CD8-positive, alpha-beta memory T cell (primary cell): ENCODE measurements at regions not wholly inside any gene's neighbourhood (a gene's known extent, or its start where the extent isn't known, plus 50 kb on each side); places are given as distances from the start of the nearest gene placed in this dataset.

Experiments
- CTCF ChIA-PET: fragments of 350-600 bp; sonication (Branson Sonifier 250); formaldehyde crosslinking; loops from one replicate; lab custom pipeline; 2021; ENCODE audit warnings: antibody characterized with exemption; lab: Charles Lee
- POLR2A ChIA-PET: fragments of 350-600 bp; sonication (Branson Sonifier 250); formaldehyde crosslinking; loops from one replicate; lab custom pipeline; 2021; ENCODE audit warnings: antibody characterized with exemption; lab: Charles Lee
- DNase-seq, 5 donors: peaks; one replicate each; pipeline versions ENCODE4 v3.0.0 to v3.0.0-alpha.2; 2020 to 2022; ENCODE audit warnings: mixed read lengths in 1 of 5
- H3K27ac ChIP-seq: one replicate; pipeline ENCODE4 v1.7.0; 2013; ENCODE audit warnings: low read depth, mild to moderate bottlenecking, low read length, moderate library complexity
- H3K27me3 ChIP-seq: 2 replicates; pipeline ENCODE4 v1.7.0; 2013; ENCODE audit warnings: low read length, mild to moderate bottlenecking; ENCODE audit not compliant: insufficient read depth, poor library complexity, severe bottlenecking
- H3K36me3 ChIP-seq: 2 replicates; pipeline ENCODE4 v1.7.0; 2013; ENCODE audit warnings: mild to moderate bottlenecking, low read length, moderate library complexity; ENCODE audit not compliant: insufficient read depth
- H3K4me1 ChIP-seq: 2 replicates; pipeline ENCODE4 v1.7.0; 2013; ENCODE audit warnings: mild to moderate bottlenecking, low read length, moderate library complexity; ENCODE audit not compliant: insufficient read depth
- H3K4me3 ChIP-seq: 2 replicates; pipeline ENCODE4 v1.7.0; 2013; ENCODE audit warnings: mild to moderate bottlenecking, low read length
- H3K9me3 ChIP-seq: 2 replicates; pipeline ENCODE4 v1.7.0; 2013; ENCODE audit warnings: mild to moderate bottlenecking, low read length
- H3K27ac Mint-ChIP-seq, 8 donors: one replicate each; pipeline ENCODE4 v1.8.0; 2020 to 2021; ENCODE audit warnings: mixed read lengths in 8 of 8, mild to moderate bottlenecking in 6 of 8, inconsistent platforms in 3 of 8, moderate library complexity in 3 of 8
- H3K27me3 Mint-ChIP-seq, 2 donors: one replicate each; pipeline ENCODE4 v1.8.0; 2020 to 2021; ENCODE audit warnings: mixed read lengths in 2 of 2, mild to moderate bottlenecking in 1 of 2, moderate library complexity in 1 of 2
- H3K36me3 Mint-ChIP-seq, 3 donors: one replicate each; pipeline ENCODE4 v1.8.0; 2020 to 2021; ENCODE audit warnings: mixed read lengths in 3 of 3, inconsistent platforms in 1 of 3, mild to moderate bottlenecking in 1 of 3
- H3K4me1 Mint-ChIP-seq, 3 donors: one replicate each; pipeline ENCODE4 v1.8.0; 2020 to 2021; ENCODE audit warnings: mixed read lengths in 3 of 3, inconsistent platforms in 1 of 3, mild to moderate bottlenecking in 1 of 3
- H3K4me3 Mint-ChIP-seq, 7 donors: one replicate each; pipeline ENCODE4 v1.8.0; 2020 to 2021; ENCODE audit warnings: mixed read lengths in 7 of 7, mild to moderate bottlenecking in 6 of 7, moderate library complexity in 4 of 7, inconsistent platforms in 2 of 7
- H3K9me3 Mint-ChIP-seq, 5 donors: one replicate each; pipeline ENCODE4 v1.8.0; 2020 to 2022; ENCODE audit warnings: mixed read lengths in 5 of 5, mild to moderate bottlenecking in 3 of 5, moderate library complexity in 2 of 5, inconsistent platforms in 1 of 5

DNA sequence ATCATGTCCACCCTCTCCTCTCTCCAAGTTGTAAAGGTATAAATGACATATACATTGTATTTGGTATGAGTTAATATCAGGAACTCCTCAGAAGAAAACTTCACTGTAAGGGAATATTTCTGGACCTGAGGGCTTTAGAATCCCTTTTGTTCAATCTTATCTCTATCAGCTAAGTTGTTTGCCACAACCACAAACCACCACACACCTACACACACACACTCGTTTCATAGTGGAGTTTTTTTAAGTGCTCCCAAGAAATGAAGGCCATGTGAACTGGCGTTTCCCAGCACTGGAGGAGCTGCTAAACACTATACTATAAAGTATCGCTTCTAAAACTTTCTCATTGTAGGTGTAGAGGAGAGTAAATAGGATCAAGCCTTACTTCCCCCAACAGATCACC is 64.8 kb upstream of the GHITM start:
- no peak overlapping the region for H3K27ac ChIP-seq
- Mint-ChIP-seq H3K36me3 (no peaks in the 10 kb centered on the region), H3K9me3 (peaks cover 0 to 4% (median 0%) of the 10 kb centered on the region in 5 donors), H3K4me1 (no peaks in the 10 kb centered on the region), H3K27me3 (peaks cover 4 to 5% of the 10 kb centered on the region in 2 donors), H3K27ac (no peak overlapping the region), H3K4me3 (no peak overlapping the region)
- POLR2A ChIA-PET: no interaction called here
- H3K4me1 ChIP-seq: no peaks in the 10 kb centered on the region
- no peak for DNase-seq
- CTCF ChIA-PET: no interaction called here
- H3K27me3 ChIP-seq: no peaks in the 10 kb centered on the region
- no peaks in the 10 kb centered on the region for H3K36me3 ChIP-seq
- H3K4me3 ChIP-seq: no peak overlapping the region
- no peaks in the 10 kb centered on the region for H3K9me3 ChIP-seq

DNA sequence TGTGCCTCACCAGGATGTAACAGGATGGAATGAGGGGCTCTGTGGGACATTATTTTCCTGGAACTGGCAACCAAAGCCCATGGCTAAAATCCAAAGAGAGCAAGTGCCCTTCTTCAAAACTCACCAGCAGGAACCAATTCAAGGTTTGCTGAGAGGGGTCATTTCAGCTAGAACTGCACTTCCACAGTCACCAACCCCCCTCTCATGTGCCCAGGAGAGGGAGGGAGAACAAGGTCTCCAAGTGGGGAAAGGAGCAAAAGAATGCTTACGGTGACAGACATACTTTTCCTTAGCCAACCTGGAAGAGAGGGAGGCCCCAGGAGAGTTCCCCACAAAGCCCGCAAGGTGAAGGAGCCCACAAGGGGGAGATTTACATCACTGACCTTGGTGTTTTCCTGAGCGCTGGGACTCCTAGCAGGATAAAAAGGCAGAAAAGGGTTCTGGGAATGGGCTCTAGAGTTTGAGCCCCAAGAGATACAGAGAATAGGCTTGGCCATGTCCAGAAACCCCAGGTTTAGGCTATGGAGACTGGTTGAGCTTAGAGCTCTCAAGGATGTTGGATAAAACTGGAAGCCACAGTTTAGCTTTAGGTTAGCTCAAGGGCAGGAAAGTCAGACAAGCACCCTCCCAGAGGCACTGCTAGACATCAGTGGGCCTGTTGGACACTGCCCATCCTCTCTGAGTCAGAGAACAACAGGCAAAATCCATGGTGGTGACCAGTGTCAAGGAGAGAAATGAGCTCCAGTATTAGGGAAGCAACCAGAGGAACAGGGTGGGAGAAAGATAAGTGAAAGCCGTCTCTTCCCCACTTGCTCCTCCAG is 63.9 kb upstream of the GHITM start:
- no peak overlapping the region for H3K27ac ChIP-seq
- H3K4me1 ChIP-seq: no peaks in the 10 kb centered on the region
- no peak for DNase-seq
- no peaks in the 10 kb centered on the region for H3K36me3 ChIP-seq
- no peaks in the 10 kb centered on the region for H3K27me3 ChIP-seq
- POLR2A ChIA-PET: no interaction called here
- H3K27ac Mint-ChIP-seq: no peak overlapping the region
- H3K9me3 Mint-ChIP-seq: no peaks in the 10 kb centered on the region
- no peak overlapping the region for H3K4me3 Mint-ChIP-seq
- H3K9me3 ChIP-seq: no peaks in the 10 kb centered on the region
- H3K4me1 Mint-ChIP-seq: no peaks in the 10 kb centered on the region
- H3K36me3 Mint-ChIP-seq: no peaks in the 10 kb centered on the region
- H3K27me3 Mint-ChIP-seq: peaks cover 4 to 5% of the 10 kb centered on the region in 2 donors
- CTCF ChIA-PET: no interaction called here
- no peak overlapping the region for H3K4me3 ChIP-seq

GRCh38 chr10:84076047-84076388 is 63.3 kb upstream of the GHITM start:
- H3K9me3 ChIP-seq: no peaks in the 10 kb centered on the region
- POLR2A ChIA-PET: no interaction called here
- no peaks in the 10 kb centered on the region for H3K9me3 Mint-ChIP-seq
- no peak overlapping the region for H3K4me3 Mint-ChIP-seq
- H3K4me1 ChIP-seq: no peaks in the 10 kb centered on the region
- H3K27me3 ChIP-seq: no peaks in the 10 kb centered on the region
- H3K36me3 Mint-ChIP-seq: no peaks in the 10 kb centered on the region
- DNase-seq: no peak
- CTCF ChIA-PET: no interaction called here
- H3K27me3 Mint-ChIP-seq: peaks cover 4 to 5% of the 10 kb centered on the region in 2 donors
- H3K4me3 ChIP-seq: no peak overlapping the region
- H3K36me3 ChIP-seq: no peaks in the 10 kb centered on the region
- H3K27ac ChIP-seq: no peak overlapping the region
- no peaks in the 10 kb centered on the region for H3K4me1 Mint-ChIP-seq
- H3K27ac Mint-ChIP-seq: no peak overlapping the region

- H3K4me3 Mint-ChIP-seq: no peak overlapping the region
- H3K4me3 ChIP-seq: no peak overlapping the region
- H3K27ac ChIP-seq: no peak overlapping the region
- no peaks in the 10 kb centered on the region for H3K4me1 ChIP-seq
- peaks cover 5% of the 10 kb centered on the region in 2 donors for H3K27me3 Mint-ChIP-seq
- CTCF ChIA-PET: no interaction called here
- no peaks in the 10 kb centered on the region for H3K27me3 ChIP-seq
- no peaks in the 10 kb centered on the region for H3K9me3 Mint-ChIP-seq
- no peaks in the 10 kb centered on the region for H3K9me3 ChIP-seq
- H3K36me3 ChIP-seq: no peaks in the 10 kb centered on the region
- POLR2A ChIA-PET: no interaction called here
- H3K4me1 Mint-ChIP-seq: no peaks in the 10 kb centered on the region
- H3K27ac Mint-ChIP-seq: no peak overlapping the region
- DNase-seq: no peak
- no peaks in the 10 kb centered on the region for H3K36me3 Mint-ChIP-seq
Measured at GRCh38 chr10:84076540-84077195, 62.6 kb upstream of the GHITM start.

DNA sequence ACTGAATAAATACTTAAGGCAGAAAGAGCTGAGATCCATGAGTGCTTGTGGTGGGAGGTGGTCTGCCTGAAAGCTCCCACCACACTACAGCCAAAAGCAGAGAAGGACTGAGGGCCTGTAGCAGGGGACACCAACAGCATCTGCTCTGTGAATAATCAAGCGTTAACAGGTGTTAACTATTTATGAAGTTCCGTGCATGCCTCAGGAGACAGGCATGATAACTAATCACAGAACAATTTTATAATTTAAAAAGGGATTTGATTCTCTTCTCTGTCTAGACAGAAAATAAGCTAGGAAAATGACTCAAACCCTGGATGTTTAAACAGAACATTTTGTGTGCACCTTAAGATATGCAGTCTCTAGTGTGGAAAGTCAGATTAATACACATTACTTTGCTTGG is 61.5 kb upstream of the GHITM start:
- no peak overlapping the region for H3K27ac ChIP-seq
- no peaks in the 10 kb centered on the region for H3K36me3 Mint-ChIP-seq
- H3K4me1 Mint-ChIP-seq: no peaks in the 10 kb centered on the region
- H3K9me3 Mint-ChIP-seq: no peaks in the 10 kb centered on the region
- no peak for DNase-seq
- H3K4me3 Mint-ChIP-seq: no peak overlapping the region
- H3K27me3 ChIP-seq: no peaks in the 10 kb centered on the region
- H3K4me3 ChIP-seq: no peak overlapping the region
- H3K4me1 ChIP-seq: no peaks in the 10 kb centered on the region
- no peaks in the 10 kb centered on the region for H3K9me3 ChIP-seq
- ChIA-PET CTCF (no interaction called here), POLR2A (no interaction called here)
- H3K27ac Mint-ChIP-seq: no peak overlapping the region
- H3K27me3 Mint-ChIP-seq: peaks cover 7 to 13% of the 10 kb centered on the region in 2 donors
- H3K36me3 ChIP-seq: no peaks in the 10 kb centered on the region

- CTCF ChIA-PET: no interaction called here
- no peaks in the 10 kb centered on the region for H3K27me3 ChIP-seq
- Mint-ChIP-seq H3K4me3 (no peak overlapping the region), H3K9me3 (peaks cover 0 to 4% (median 1%) of the 10 kb centered on the region in 5 donors), H3K36me3 (no peaks in the 10 kb centered on the region), H3K27ac (no peak overlapping the region), H3K4me1 (no peaks in the 10 kb centered on the region), H3K27me3 (peaks cover 8 to 16% of the 10 kb centered on the region in 2 donors)
- H3K27ac ChIP-seq: no peak overlapping the region
- POLR2A ChIA-PET: no interaction called here
- no peaks in the 10 kb centered on the region for H3K9me3 ChIP-seq
- H3K4me3 ChIP-seq: no peak overlapping the region
- no peaks in the 10 kb centered on the region for H3K36me3 ChIP-seq
- H3K4me1 ChIP-seq: no peaks in the 10 kb centered on the region
- DNase-seq: no peak
Measured at GRCh38 chr10:84078771-84079170, 60.5 kb upstream of the GHITM start.

- peaks cover 1 to 13% (median 7%) of the 10 kb centered on the region in 5 donors for H3K9me3 Mint-ChIP-seq
- no peaks in the 10 kb centered on the region for H3K4me1 Mint-ChIP-seq
- Histone ChIP-seq H3K27ac (no peak overlapping the region), H3K4me1 (no peaks in the 10 kb centered on the region), H3K36me3 (no peaks in the 10 kb centered on the region), H3K9me3 (no peaks in the 10 kb centered on the region), H3K4me3 (no peak overlapping the region), H3K27me3 (no peaks in the 10 kb centered on the region)
- H3K27me3 Mint-ChIP-seq: peaks cover 16 to 53% of the 10 kb centered on the region in 2 donors
- ChIA-PET POLR2A (no interaction called here), CTCF (no interaction called here)
- no peak overlapping the region for H3K4me3 Mint-ChIP-seq
- H3K36me3 Mint-ChIP-seq: no peaks in the 10 kb centered on the region
- no peak for DNase-seq
- no peak overlapping the region for H3K27ac Mint-ChIP-seq
Measured at GRCh38 chr10:84084342-84084741, 55.0 kb upstream of the GHITM start.

- CTCF ChIA-PET: no interaction called here
Measured at GRCh38 chr10:84087202-84087601, 52.1 kb upstream of the GHITM start.

More at GRCh38 chr10:84087202-84087601, 52.1 kb upstream of the GHITM start:
- Mint-ChIP-seq H3K27ac (no peak overlapping the region), H3K4me1 (no peaks in the 10 kb centered on the region), H3K36me3 (no peaks in the 10 kb centered on the region), H3K9me3 (peaks cover 1 to 13% (median 7%) of the 10 kb centered on the region in 5 donors), H3K27me3 (peaks cover 18 to 69% of the 10 kb centered on the region in 2 donors), H3K4me3 (no peak overlapping the region)
- H3K4me3 ChIP-seq: no peak overlapping the region
- POLR2A ChIA-PET: no interaction called here
- no peaks in the 10 kb centered on the region for H3K27me3 ChIP-seq
- H3K27ac ChIP-seq: no peak overlapping the region
- DNase-seq: no peak
- no peaks in the 10 kb centered on the region for H3K9me3 ChIP-seq
- no peaks in the 10 kb centered on the region for H3K36me3 ChIP-seq
- no peaks in the 10 kb centered on the region for H3K4me1 ChIP-seq
